ENCODE measurements at regions not wholly inside any gene's neighbourhood (a gene's known extent, or its start where the extent isn't known, plus 50 kb on each side); places are given as distances from the start of the nearest gene placed in this dataset.

DNA sequence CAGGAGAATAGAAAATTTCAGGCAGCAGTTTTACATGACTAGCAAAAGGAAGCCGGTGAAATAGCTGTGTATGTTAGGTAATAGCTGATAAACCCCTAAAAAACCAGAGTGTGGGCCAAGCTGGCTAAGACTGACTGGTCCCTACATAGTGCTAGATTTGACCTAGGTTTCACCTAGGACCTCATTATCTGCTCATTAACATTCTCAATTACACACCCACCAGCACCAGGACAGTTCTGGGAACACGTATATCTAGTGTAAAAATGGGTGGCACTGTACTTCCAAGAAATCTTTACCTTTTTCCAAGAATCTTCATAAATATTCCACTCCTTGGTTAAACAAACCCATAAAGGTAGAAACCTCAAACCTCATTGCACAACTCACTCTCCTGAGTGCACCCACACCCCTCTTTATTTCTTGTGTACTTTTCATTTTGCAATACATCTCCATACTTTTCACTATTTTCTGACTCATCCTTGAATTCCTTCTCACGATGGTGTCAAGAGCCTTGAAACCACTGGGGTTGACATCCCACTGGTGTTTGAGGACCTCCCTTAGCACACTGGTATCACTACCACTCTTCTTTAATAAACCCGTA, 262.7 kb upstream of the KCNJ16 start:
- TF ChIP-seq, protein P1, sequence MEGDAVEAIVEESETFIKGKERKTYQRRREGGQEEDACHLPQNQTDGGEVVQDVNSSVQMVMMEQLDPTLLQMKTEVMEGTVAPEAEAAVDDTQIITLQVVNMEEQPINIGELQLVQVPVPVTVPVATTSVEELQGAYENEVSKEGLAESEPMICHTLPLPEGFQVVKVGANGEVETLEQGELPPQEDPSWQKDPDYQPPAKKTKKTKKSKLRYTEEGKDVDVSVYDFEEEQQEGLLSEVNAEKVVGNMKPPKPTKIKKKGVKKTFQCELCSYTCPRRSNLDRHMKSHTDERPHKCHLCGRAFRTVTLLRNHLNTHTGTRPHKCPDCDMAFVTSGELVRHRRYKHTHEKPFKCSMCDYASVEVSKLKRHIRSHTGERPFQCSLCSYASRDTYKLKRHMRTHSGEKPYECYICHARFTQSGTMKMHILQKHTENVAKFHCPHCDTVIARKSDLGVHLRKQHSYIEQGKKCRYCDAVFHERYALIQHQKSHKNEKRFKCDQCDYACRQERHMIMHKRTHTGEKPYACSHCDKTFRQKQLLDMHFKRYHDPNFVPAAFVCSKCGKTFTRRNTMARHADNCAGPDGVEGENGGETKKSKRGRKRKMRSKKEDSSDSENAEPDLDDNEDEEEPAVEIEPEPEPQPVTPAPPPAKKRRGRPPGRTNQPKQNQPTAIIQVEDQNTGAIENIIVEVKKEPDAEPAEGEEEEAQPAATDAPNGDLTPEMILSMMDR (IDR thresholded peaks at IDR 0.05; ENCODE audit: insufficient read depth, low read depth, low read length): no peak
- TF ChIP-seq EZH2 (IDR thresholded peaks at IDR 0.05; ENCODE audit: insufficient read depth, low read length): no peak

Measured in astrocyte (in vitro differentiated cells and primary cell).